Activated naive CD4-positive, alpha-beta T cell treated with anti-CD3 and anti-CD28 coated beads, Interleukin-2, amount 50 U/mL, for 24 hours (primary cell): ENCODE measurements at regions not wholly inside any gene's neighbourhood (a gene's known extent, or its start where the extent isn't known, plus 50 kb on each side); places are given as distances from the start of the nearest gene placed in this dataset.
"Not testable (repeated sequence)": the region's sequence is repeated elsewhere in the genome, so short reads cannot be mapped to it uniquely, and the experiment has no call there.

Experiments
- H3K27ac Mint-ChIP-seq: one replicate; pipeline ENCODE4 v1.8.0; 2021; ENCODE audit warnings: mild to moderate bottlenecking, mixed read lengths
- H3K27me3 Mint-ChIP-seq: one replicate; pipeline ENCODE4 v1.8.0; 2021; ENCODE audit warnings: mixed read lengths
- H3K36me3 Mint-ChIP-seq: one replicate; pipeline ENCODE4 v1.8.0; 2021; ENCODE audit warnings: mixed read lengths
- H3K4me1 Mint-ChIP-seq: one replicate; pipeline ENCODE4 v1.8.0; 2021; ENCODE audit warnings: mixed read lengths
- H3K4me3 Mint-ChIP-seq: one replicate; pipeline ENCODE4 v1.8.0; 2021; ENCODE audit warnings: mild to moderate bottlenecking, mixed read lengths
- H3K9me3 Mint-ChIP-seq: one replicate; pipeline ENCODE4 v1.8.0; 2021; ENCODE audit warnings: mixed read lengths

- Mint-ChIP-seq H3K4me3 (no peak overlapping the region), H3K27me3 (peaks cover 1% of the 10 kb centered on the region), H3K36me3 (no peaks in the 10 kb centered on the region), H3K9me3 (no peaks in the 10 kb centered on the region), H3K4me1 (no peaks in the 10 kb centered on the region), H3K27ac (no peak overlapping the region)
Measured at GRCh38 chr10:123394382-123394781, 240.2 kb downstream of the BUB3 start.

GRCh38 chr10:123395234-123395633, 241.0 kb downstream of the BUB3 start:
- H3K4me3 Mint-ChIP-seq, H3K4me1 Mint-ChIP-seq, H3K27ac Mint-ChIP-seq, H3K36me3 Mint-ChIP-seq, H3K27me3 Mint-ChIP-seq, H3K9me3 Mint-ChIP-seq: not testable (repeated sequence)

DNA sequence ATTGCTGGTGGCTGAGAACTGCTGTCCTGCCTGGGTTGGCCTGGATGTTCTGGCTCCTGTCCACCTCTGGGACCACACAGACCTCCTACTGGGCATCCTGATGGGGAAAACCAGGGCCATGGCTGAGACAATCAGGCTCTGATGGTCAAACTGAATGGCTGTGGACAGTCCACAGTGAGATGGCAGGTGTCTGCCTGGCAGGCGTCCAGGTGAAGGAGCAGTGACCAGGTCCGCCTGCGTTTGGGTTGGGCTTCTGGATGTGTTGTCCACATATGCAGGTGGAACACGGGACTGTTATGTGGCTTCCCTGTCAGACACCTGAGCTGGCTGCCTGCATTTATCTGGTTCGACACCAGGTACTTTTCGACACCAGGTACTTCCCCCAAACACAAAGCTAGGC, 241.7 kb downstream of the BUB3 start:
- H3K27ac Mint-ChIP-seq: no peak overlapping the region
- H3K36me3 Mint-ChIP-seq: no peaks in the 10 kb centered on the region
- H3K4me3 Mint-ChIP-seq: no peak overlapping the region
- no peaks in the 10 kb centered on the region for H3K4me1 Mint-ChIP-seq
- H3K9me3 Mint-ChIP-seq: no peaks in the 10 kb centered on the region
- H3K27me3 Mint-ChIP-seq: peaks cover 1% of the 10 kb centered on the region

DNA sequence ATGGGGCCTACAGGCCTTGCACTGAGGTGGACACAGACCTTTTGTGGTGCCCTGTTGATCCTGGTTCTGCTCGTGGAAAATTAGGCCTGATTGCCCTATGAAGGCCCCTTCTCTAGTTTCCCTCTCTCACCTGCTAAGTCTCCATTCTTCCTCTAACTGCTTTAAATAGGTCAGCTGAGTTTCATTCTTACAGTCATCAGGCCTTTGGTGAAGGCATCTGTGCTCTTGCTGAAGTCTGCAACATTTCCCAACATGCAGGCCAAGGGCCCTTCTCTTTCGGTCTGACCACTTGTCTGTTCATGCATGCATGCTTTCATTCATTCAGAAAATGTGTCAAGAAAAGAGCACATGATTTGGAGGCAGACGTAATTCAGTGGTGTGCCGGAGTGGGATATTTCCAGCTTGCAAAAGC, 244.0 kb downstream of the BUB3 start:
- Mint-ChIP-seq H3K27me3 (no peaks in the 10 kb centered on the region), H3K9me3 (no peaks in the 10 kb centered on the region), H3K4me3 (no peak overlapping the region), H3K27ac (no peak overlapping the region), H3K36me3 (no peaks in the 10 kb centered on the region), H3K4me1 (no peaks in the 10 kb centered on the region)

- Mint-ChIP-seq H3K36me3 (no peaks in the 10 kb centered on the region), H3K9me3 (no peaks in the 10 kb centered on the region), H3K4me3 (no peak overlapping the region), H3K4me1 (no peaks in the 10 kb centered on the region), H3K27me3 (no peaks in the 10 kb centered on the region), H3K27ac (no peak overlapping the region)
Measured at GRCh38 chr10:123398756-123399155, 244.6 kb downstream of the BUB3 start.

GRCh38 chr10:123399276-123399839, 245.2 kb downstream of the BUB3 start:
- Mint-ChIP-seq H3K4me1 (no peaks in the 10 kb centered on the region), H3K4me3 (no peak overlapping the region), H3K27me3 (no peaks in the 10 kb centered on the region), H3K36me3 (no peaks in the 10 kb centered on the region), H3K27ac (no peak overlapping the region), H3K9me3 (no peaks in the 10 kb centered on the region)

- H3K9me3 Mint-ChIP-seq: no peaks in the 10 kb centered on the region
- H3K27ac Mint-ChIP-seq: no peak overlapping the region
- no peaks in the 10 kb centered on the region for H3K4me1 Mint-ChIP-seq
- no peak overlapping the region for H3K4me3 Mint-ChIP-seq
- peaks cover under 1% of the 10 kb centered on the region for H3K27me3 Mint-ChIP-seq
- H3K36me3 Mint-ChIP-seq: peaks cover 1% of the 10 kb centered on the region
Measured at GRCh38 chr10:123402021-123402420, 247.8 kb downstream of the BUB3 start.

GRCh38 chr10:123402656-123403055, 248.5 kb downstream of the BUB3 start:
- Mint-ChIP-seq H3K4me3 (no peak overlapping the region), H3K36me3 (peaks cover 1% of the 10 kb centered on the region), H3K9me3 (no peaks in the 10 kb centered on the region), H3K27ac (no peak overlapping the region), H3K4me1 (no peaks in the 10 kb centered on the region), H3K27me3 (peaks cover 3% of the 10 kb centered on the region)

DNA sequence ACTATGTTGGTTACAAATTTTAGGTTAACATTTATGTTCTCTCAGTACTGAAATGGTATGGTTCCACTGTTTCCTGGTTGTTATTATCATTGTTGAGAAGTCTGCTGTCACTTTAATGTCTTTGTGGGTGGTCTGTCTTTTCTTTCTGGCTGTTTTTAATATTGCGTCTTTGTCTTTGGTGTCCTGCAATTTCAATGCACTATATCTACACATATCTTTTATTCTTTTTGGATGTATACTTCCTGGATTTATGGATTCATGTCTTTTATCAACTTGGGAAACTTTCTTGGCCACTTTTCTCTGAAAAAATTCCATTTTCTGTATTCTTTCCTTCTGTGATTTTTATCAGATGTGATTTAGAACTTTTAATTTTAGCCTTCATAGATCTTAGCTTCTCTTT, 250.2 kb downstream of the BUB3 start:
- Mint-ChIP-seq H3K4me3 (no peak overlapping the region), H3K9me3 (no peaks in the 10 kb centered on the region), H3K4me1 (no peaks in the 10 kb centered on the region), H3K27me3 (peaks cover 4% of the 10 kb centered on the region), H3K36me3 (peaks cover 1% of the 10 kb centered on the region), H3K27ac (no peak overlapping the region)

- Mint-ChIP-seq H3K4me3 (no peak overlapping the region), H3K9me3 (no peaks in the 10 kb centered on the region), H3K4me1 (no peaks in the 10 kb centered on the region), H3K27ac (no peak overlapping the region), H3K36me3 (peaks cover 1% of the 10 kb centered on the region), H3K27me3 (peaks cover 6% of the 10 kb centered on the region)
Measured at GRCh38 chr10:123408660-123409059, 254.5 kb downstream of the BUB3 start.

- Mint-ChIP-seq H3K27ac (no peak overlapping the region), H3K4me1 (no peaks in the 10 kb centered on the region), H3K9me3 (no peaks in the 10 kb centered on the region), H3K27me3 (peaks cover 6% of the 10 kb centered on the region), H3K4me3 (no peak overlapping the region), H3K36me3 (peaks cover 1% of the 10 kb centered on the region)
Measured at GRCh38 chr10:123409426-123409825, 255.2 kb downstream of the BUB3 start.

DNA sequence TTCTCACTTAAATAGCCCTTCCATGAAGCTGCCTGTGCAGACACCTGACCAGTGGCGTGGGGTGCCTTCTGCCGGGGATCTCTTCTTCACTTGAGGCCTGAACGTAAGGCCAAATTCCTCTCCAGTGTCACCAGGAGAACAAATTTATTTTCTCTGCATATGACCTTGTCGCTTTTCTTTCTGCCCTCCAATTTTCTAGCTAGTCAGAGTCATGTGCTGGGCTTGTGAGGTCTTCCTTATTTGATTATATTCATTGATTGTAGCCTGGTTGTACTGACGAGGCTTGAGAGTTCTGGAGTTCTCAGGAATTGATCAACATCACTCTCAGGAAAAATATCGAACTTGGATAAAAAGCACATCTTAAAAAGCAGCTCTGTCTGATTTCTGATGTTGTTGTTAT, 255.7 kb downstream of the BUB3 start:
- Mint-ChIP-seq H3K9me3 (no peaks in the 10 kb centered on the region), H3K4me1 (no peaks in the 10 kb centered on the region), H3K27me3 (peaks cover 6% of the 10 kb centered on the region), H3K36me3 (peaks cover 1% of the 10 kb centered on the region), H3K4me3 (no peak overlapping the region), H3K27ac (no peak overlapping the region)

- H3K27me3 Mint-ChIP-seq: peaks cover 10% of the 10 kb centered on the region
- H3K4me1 Mint-ChIP-seq: no peaks in the 10 kb centered on the region
- no peak overlapping the region for H3K4me3 Mint-ChIP-seq
- H3K9me3 Mint-ChIP-seq: no peaks in the 10 kb centered on the region
- H3K36me3 Mint-ChIP-seq: no peaks in the 10 kb centered on the region
- no peak overlapping the region for H3K27ac Mint-ChIP-seq
Measured at GRCh38 chr10:123413353-123413752, 252.8 kb upstream of the GPR26 start.

- Mint-ChIP-seq H3K27ac (no peak overlapping the region), H3K4me1 (no peaks in the 10 kb centered on the region), H3K9me3 (no peaks in the 10 kb centered on the region), H3K27me3 (peaks cover 8% of the 10 kb centered on the region), H3K36me3 (no peaks in the 10 kb centered on the region), H3K4me3 (no peak overlapping the region)
Measured at GRCh38 chr10:123415523-123415922, 250.6 kb upstream of the GPR26 start.

- H3K9me3 Mint-ChIP-seq: no peaks in the 10 kb centered on the region
- no peaks in the 10 kb centered on the region for H3K36me3 Mint-ChIP-seq
- peaks cover 8% of the 10 kb centered on the region for H3K27me3 Mint-ChIP-seq
- no peak overlapping the region for H3K4me3 Mint-ChIP-seq
- H3K27ac Mint-ChIP-seq: no peak overlapping the region
- no peaks in the 10 kb centered on the region for H3K4me1 Mint-ChIP-seq
Measured at GRCh38 chr10:123417414-123417813, 248.7 kb upstream of the GPR26 start.

- no peaks in the 10 kb centered on the region for H3K4me1 Mint-ChIP-seq
- H3K36me3 Mint-ChIP-seq: no peaks in the 10 kb centered on the region
- no peak overlapping the region for H3K27ac Mint-ChIP-seq
- H3K4me3 Mint-ChIP-seq: no peak overlapping the region
- H3K9me3 Mint-ChIP-seq: no peaks in the 10 kb centered on the region
- H3K27me3 Mint-ChIP-seq: peaks cover 10% of the 10 kb centered on the region
Measured at GRCh38 chr10:123421461-123421860, 244.7 kb upstream of the GPR26 start.

GRCh38 chr10:123422261-123422660, 243.9 kb upstream of the GPR26 start:
- Mint-ChIP-seq H3K9me3 (no peaks in the 10 kb centered on the region), H3K27ac (no peak overlapping the region), H3K36me3 (no peaks in the 10 kb centered on the region), H3K4me1 (no peaks in the 10 kb centered on the region), H3K27me3 (peaks cover 11% of the 10 kb centered on the region), H3K4me3 (no peak overlapping the region)
